BJ (cell line): ENCODE measurements at regions not wholly inside any gene's neighbourhood (a gene's known extent, or its start where the extent isn't known, plus 50 kb on each side); places are given as distances from the start of the nearest gene placed in this dataset.

ENCODE experiments used
- CTCF ChIA-PET: fragments of 350-600 bp; formaldehyde crosslinking; extraction: SDS; loops from one replicate; lab custom pipeline; 2021; ENCODE audit warnings: antibody characterized with exemption, inconsistent platforms; lab: Yijun Ruan, JAX
- POLR2A ChIA-PET: fragments of 300-600 bp; sonication (Branson Sonifier 250); formaldehyde crosslinking; extraction: SDS; loops from one replicate; lab custom pipeline; 2021; ENCODE audit warnings: antibody characterized with exemption; lab: Charles Lee
- DNase-seq: peaks from one replicate; pipeline ENCODE4 v3.0.0-alpha.2; 2011; ENCODE audit warnings: low read depth
- H3K27me3 ChIP-seq: 2 replicates; pipeline ENCODE4 v1.6.0; 2011; ENCODE audit warnings: low read length; ENCODE audit not compliant: control insufficient read depth, insufficient read depth
- H3K36me3 ChIP-seq: 2 replicates; pipeline ENCODE4 v1.5.1; 2011; ENCODE audit warnings: low read length; ENCODE audit not compliant: control insufficient read depth, insufficient read depth
- H3K4me3 ChIP-seq: 2 replicates; pipeline ENCODE4 v1.5.1; 2011; ENCODE audit warnings: low read depth, mild to moderate bottlenecking, control low read depth, low read length
- CTCF ChIP-seq: IDR thresholded peaks from 2 replicates; pipeline ENCODE4 v1.5.1; 2011; ENCODE audit warnings: low read depth, mild to moderate bottlenecking, control low read depth, inconsistent platforms, low read length, moderate library complexity; ENCODE audit not compliant: insufficient read depth

DNA sequence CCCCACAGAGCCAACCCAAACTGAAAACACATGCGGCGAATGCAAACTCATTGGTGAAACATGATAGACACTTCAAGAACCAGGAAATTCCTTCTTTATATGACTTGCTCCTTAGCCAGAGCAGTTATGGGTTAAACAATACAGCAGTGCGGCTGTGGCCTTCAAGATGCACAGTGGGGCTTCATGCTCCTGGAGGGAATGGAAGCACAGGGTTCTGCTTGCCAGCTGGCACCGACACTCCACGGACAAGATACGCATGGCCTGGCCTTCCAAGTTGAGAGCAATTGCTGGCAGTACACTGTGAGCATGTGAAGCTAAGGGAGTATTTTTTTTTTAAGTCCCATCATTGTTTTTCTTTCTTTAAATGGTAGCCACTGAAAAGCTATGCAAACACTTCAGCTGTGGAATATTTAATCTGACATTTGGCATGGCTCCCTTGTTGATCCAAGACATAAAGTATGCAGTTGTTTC is 451.6 kb upstream of the CD180 start:
- peak; percentile 94 for DNase-seq
- ChIA-PET POLR2A (no interaction called here), CTCF (interaction anchor here (2.2 kb wide), 1 partner anchor 604 kb away, joined by 5 read pairs; no protein-coding TSS in a partner anchor)
- no peak for TF ChIP-seq CTCF
- no peaks in the 10 kb centered on the region for H3K36me3 ChIP-seq
- H3K4me3 ChIP-seq, result no peak overlapping the region
- no peaks in the 10 kb centered on the region for H3K27me3 ChIP-seq

DNA sequence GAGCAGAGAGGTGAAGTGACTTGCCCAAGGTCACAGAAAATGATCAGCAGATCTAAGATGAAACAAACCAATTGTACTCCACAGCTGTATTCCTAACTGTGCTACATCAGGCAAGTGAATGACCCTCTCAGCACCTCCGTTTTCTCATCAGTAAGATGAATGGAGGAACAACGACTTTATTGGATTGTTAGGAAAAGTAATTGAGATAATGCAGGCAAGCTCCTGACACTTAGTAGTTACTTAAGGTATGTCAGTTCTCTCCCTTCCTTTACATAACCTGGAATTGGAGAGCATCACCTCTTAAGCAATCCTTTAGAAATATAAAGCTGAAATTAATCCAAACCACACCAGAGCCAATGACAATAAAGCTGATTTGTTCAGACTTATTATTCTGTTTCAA is 451.2 kb upstream of the CD180 start:
- ChIA-PET CTCF (interaction anchor here (1.0 to 2.2 kb wide), 3 partner anchors 45 to 605 kb away, joined by 3 to 5 read pairs (median 5); no protein-coding TSS in a partner anchor), POLR2A (no interaction called here)
- no peak for TF ChIP-seq CTCF
- H3K4me3 ChIP-seq, result no peak overlapping the region
- DNase-seq, result no peak
- no peaks in the 10 kb centered on the region for H3K27me3 ChIP-seq
- no peaks in the 10 kb centered on the region for H3K36me3 ChIP-seq

DNA sequence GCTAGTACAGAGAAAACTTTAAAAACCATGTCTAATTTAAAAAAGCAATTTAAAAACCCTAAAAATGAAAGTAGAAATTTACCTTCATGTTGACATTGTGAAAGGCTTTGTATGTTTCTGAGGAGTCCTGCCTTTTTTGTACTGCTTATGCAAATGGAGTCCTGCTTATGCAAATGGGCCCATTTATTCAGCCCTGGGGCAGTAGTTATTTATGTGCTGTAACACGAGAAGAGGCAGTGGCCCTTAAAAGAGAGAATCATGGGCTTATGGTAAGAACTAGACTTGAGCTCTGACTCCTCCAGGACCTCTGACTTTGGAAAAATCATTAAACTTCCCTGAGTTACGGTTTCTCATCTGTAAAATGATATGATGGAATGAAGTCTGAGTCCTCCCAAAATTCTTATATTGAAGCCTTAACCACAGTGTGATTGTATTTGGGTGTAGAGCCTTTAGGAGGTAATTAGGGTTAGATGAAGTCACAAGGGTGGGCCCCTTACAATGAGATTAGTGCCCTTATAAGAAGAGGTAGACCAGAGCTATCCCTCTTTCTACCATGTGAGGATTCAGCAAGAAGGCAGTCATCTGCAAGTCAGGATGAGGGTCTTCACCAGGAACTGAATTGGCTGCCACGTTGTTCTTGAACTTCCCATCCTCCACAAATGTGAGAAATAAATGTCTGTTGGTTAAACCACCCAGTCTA is 447.8 kb upstream of the CD180 start:
- no peak for TF ChIP-seq CTCF
- no peak for DNase-seq
- Histone ChIP-seq H3K27me3 (no peaks in the 10 kb centered on the region), H3K4me3 (no peak overlapping the region), H3K36me3 (no peaks in the 10 kb centered on the region)
- ChIA-PET POLR2A (no interaction called here), CTCF (no interaction called here)

DNA sequence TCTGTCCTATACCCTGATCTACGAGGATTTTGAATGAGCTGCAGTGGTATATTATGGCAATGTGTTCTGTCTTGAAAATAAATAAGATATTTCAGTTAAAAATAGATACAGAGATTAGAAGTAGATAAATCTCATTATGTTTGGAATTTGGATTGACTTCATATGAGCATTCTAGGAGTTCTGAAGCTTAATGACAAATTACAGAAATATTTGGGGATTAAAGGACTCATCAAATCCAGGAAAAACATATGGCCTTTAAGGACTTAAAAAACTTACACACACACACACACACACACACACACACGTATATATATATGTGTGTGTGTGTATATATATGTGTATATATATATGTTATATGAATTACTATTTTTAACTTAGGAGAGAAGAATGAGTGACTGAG is 446.9 kb upstream of the CD180 start:
- no peak for TF ChIP-seq CTCF
- Histone ChIP-seq H3K27me3 (no peaks in the 10 kb centered on the region), H3K36me3 (no peaks in the 10 kb centered on the region), H3K4me3 (no peak overlapping the region)
- DNase-seq, result no peak
- ChIA-PET POLR2A (no interaction called here), CTCF (no interaction called here)

GRCh38 chr5:67639976-67640375 is 443.4 kb upstream of the CD180 start:
- DNase-seq, result no peak
- no peaks in the 10 kb centered on the region for H3K36me3 ChIP-seq
- TF ChIP-seq CTCF, result no peak
- H3K4me3 ChIP-seq, result no peak overlapping the region
- ChIA-PET CTCF (interaction anchor here (1.1 kb wide), 1 partner anchor 108 kb away, joined by 3 read pairs; no protein-coding TSS in a partner anchor), POLR2A (interaction anchor here (0.7 kb wide), 1 partner anchor 865 kb away, joined by 3 read pairs; no protein-coding TSS in a partner anchor)
- H3K27me3 ChIP-seq, result no peaks in the 10 kb centered on the region
